HFF-Myc (cell line): ENCODE measurements at regions not wholly inside any gene's neighbourhood (a gene's known extent, or its start where the extent isn't known, plus 50 kb on each side); places are given as distances from the start of the nearest gene placed in this dataset.

Experiments used
- DNase-seq: peaks from one replicate; pipeline ENCODE4 v3.0.0-alpha.2; 2011; ENCODE audit warnings: low read depth; ENCODE audit errors: extremely low read depth
- H3K4me3 ChIP-seq: replicated peaks from 2 replicates; pipeline ENCODE4 v1.5.1; 2011; ENCODE audit warnings: low read depth, mild to moderate bottlenecking, control low read depth, low read length
- TF ChIP-seq, protein P1 (sequence below): IDR thresholded peaks from 2 replicates; pipeline ENCODE4 v1.5.1; 2012; ENCODE audit warnings: mild to moderate bottlenecking, low read depth, low read length, control low read depth; ENCODE audit errors: missing control alignments

DNA sequence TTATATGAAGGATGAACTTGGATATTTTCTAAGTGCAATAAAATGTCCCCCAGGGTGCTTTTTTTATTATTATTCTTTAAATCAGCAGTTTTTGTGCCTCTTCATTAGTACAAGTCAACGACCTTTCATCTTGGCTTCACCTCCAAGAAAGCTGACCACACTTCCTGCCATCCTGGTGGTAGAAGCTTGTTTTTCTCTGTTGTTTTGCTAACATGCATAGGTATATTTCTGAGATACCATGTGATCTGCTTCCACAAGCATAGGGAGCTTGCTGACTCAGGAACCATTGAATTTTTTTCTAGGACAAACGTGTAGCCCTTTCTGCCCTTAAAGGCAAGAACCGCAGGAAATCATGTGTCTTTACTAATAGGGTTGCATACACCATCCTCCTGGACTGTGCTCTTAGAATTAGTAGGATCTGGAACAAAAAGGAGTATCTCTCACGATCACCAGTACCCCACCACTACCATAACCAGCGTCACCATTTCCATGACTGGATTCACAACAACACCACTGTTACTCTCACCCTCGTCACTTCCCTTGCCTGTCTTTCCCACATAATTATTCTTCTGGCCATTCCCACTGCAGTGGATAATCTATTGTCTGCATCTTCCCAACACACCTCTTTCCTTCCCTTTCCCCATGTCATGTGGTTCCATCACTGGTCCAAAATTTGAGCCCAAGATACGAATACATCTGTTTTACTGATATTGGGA lies 207.1 kb downstream of the MAFB start:
- no peak overlapping the region for H3K4me3 ChIP-seq
- DNase-seq: no peak
- TF ChIP-seq, protein P1, sequence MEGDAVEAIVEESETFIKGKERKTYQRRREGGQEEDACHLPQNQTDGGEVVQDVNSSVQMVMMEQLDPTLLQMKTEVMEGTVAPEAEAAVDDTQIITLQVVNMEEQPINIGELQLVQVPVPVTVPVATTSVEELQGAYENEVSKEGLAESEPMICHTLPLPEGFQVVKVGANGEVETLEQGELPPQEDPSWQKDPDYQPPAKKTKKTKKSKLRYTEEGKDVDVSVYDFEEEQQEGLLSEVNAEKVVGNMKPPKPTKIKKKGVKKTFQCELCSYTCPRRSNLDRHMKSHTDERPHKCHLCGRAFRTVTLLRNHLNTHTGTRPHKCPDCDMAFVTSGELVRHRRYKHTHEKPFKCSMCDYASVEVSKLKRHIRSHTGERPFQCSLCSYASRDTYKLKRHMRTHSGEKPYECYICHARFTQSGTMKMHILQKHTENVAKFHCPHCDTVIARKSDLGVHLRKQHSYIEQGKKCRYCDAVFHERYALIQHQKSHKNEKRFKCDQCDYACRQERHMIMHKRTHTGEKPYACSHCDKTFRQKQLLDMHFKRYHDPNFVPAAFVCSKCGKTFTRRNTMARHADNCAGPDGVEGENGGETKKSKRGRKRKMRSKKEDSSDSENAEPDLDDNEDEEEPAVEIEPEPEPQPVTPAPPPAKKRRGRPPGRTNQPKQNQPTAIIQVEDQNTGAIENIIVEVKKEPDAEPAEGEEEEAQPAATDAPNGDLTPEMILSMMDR: no peak

DNA sequence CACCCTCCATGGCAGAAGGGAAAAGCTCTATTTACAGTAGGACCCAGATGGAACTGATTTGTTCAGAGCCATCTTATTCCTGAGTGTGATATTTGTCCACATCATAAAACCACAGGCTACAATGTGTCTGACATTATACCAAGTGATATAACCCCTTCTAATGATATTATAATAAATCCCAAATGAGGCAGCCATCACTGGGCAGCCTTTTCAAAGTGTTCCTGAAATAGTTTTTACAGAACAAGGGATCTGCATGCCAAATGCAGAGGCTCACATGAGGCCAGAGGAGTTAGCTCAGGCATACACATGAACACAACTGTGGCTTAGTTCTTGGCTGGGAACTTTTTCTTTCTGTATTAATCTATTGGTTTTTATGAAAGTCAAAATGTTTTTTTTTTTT lies 207.7 kb downstream of the MAFB start:
- H3K4me3 ChIP-seq: no peak overlapping the region
- TF ChIP-seq, protein P1: no peak
- peak; percentile 15 for DNase-seq

GRCh38 chr20:40477805-40478204 lies 211.2 kb downstream of the MAFB start:
- TF ChIP-seq, protein P1: no peak

DNA sequence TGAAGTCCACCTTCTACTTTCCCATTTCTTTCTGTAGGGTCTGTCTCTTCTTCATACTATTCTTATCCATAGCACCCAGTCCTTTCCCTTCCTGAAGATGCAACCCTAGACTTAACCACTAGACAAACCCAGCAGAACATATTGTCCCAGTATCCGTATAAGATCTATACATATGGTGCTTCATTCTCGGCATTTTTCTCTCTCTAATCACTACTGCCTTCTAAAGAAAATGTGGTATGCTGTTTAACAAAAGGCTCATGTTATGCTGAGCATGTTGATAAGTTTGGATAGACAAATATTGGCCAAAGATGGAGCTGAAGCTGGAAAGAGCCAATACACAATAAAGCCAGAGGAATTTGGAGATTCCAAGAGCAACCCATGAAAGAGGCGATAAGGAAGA lies 212.6 kb downstream of the MAFB start:
- no peak overlapping the region for H3K4me3 ChIP-seq
- TF ChIP-seq, protein P1: no peak
- DNase-seq: no peak

More at GRCh38 chr20:40477805-40478204, 211.2 kb downstream of the MAFB start:
- DNase-seq: no peak
- no peak overlapping the region for H3K4me3 ChIP-seq

GRCh38 chr20:40472905-40473304 lies 216.1 kb downstream of the MAFB start:
- no peak for DNase-seq
- TF ChIP-seq, protein P1: no peak
- H3K4me3 ChIP-seq: no peak overlapping the region

DNA sequence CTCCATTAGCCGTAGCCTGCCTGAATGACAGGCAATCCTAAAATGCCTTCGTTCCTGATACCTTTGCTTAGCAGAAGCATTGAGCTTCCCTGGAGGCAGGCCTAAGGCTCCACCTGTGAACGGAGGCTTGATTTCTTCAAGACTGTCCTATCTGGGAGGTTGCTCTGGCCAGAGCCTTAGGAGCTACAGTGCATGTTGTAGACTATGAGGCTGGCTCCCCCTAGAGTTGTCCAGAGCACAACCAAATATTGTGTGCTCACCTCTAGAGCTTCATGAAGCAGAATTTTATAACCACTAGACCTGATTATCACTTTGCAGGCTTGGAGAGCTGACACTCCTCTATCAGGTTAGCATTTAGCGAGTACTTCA lies 217.8 kb downstream of the MAFB start:
- H3K4me3 ChIP-seq: no peak overlapping the region
- TF ChIP-seq, protein P1: no peak
- no peak for DNase-seq
